ENCODE measurements at regions not wholly inside any gene's neighbourhood (a gene's known extent, or its start where the extent isn't known, plus 50 kb on each side); places are given as distances from the start of the nearest gene placed in this dataset.

DNA sequence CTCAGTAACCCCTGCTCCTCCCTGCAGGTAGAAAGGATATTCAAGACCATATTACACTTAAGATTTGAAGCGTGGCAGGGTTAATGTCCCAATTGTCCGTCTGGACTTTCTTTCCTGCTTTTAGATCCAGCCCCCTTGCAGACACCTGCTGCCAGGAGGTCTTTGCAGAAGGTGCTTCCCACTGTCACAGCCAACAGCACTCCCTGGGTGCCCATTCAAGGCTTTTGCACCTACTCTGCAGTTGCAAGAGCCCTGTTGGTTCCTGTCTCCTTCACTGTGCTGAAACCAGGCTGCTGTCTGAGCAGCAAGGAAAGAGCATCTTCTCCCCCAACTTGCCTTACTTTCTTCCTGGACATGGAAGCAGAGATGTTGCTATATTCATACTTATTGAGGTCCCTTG lies 1043.0 kb upstream of the POU3F3 start (continued):
- TF ChIP-seq, protein P1, sequence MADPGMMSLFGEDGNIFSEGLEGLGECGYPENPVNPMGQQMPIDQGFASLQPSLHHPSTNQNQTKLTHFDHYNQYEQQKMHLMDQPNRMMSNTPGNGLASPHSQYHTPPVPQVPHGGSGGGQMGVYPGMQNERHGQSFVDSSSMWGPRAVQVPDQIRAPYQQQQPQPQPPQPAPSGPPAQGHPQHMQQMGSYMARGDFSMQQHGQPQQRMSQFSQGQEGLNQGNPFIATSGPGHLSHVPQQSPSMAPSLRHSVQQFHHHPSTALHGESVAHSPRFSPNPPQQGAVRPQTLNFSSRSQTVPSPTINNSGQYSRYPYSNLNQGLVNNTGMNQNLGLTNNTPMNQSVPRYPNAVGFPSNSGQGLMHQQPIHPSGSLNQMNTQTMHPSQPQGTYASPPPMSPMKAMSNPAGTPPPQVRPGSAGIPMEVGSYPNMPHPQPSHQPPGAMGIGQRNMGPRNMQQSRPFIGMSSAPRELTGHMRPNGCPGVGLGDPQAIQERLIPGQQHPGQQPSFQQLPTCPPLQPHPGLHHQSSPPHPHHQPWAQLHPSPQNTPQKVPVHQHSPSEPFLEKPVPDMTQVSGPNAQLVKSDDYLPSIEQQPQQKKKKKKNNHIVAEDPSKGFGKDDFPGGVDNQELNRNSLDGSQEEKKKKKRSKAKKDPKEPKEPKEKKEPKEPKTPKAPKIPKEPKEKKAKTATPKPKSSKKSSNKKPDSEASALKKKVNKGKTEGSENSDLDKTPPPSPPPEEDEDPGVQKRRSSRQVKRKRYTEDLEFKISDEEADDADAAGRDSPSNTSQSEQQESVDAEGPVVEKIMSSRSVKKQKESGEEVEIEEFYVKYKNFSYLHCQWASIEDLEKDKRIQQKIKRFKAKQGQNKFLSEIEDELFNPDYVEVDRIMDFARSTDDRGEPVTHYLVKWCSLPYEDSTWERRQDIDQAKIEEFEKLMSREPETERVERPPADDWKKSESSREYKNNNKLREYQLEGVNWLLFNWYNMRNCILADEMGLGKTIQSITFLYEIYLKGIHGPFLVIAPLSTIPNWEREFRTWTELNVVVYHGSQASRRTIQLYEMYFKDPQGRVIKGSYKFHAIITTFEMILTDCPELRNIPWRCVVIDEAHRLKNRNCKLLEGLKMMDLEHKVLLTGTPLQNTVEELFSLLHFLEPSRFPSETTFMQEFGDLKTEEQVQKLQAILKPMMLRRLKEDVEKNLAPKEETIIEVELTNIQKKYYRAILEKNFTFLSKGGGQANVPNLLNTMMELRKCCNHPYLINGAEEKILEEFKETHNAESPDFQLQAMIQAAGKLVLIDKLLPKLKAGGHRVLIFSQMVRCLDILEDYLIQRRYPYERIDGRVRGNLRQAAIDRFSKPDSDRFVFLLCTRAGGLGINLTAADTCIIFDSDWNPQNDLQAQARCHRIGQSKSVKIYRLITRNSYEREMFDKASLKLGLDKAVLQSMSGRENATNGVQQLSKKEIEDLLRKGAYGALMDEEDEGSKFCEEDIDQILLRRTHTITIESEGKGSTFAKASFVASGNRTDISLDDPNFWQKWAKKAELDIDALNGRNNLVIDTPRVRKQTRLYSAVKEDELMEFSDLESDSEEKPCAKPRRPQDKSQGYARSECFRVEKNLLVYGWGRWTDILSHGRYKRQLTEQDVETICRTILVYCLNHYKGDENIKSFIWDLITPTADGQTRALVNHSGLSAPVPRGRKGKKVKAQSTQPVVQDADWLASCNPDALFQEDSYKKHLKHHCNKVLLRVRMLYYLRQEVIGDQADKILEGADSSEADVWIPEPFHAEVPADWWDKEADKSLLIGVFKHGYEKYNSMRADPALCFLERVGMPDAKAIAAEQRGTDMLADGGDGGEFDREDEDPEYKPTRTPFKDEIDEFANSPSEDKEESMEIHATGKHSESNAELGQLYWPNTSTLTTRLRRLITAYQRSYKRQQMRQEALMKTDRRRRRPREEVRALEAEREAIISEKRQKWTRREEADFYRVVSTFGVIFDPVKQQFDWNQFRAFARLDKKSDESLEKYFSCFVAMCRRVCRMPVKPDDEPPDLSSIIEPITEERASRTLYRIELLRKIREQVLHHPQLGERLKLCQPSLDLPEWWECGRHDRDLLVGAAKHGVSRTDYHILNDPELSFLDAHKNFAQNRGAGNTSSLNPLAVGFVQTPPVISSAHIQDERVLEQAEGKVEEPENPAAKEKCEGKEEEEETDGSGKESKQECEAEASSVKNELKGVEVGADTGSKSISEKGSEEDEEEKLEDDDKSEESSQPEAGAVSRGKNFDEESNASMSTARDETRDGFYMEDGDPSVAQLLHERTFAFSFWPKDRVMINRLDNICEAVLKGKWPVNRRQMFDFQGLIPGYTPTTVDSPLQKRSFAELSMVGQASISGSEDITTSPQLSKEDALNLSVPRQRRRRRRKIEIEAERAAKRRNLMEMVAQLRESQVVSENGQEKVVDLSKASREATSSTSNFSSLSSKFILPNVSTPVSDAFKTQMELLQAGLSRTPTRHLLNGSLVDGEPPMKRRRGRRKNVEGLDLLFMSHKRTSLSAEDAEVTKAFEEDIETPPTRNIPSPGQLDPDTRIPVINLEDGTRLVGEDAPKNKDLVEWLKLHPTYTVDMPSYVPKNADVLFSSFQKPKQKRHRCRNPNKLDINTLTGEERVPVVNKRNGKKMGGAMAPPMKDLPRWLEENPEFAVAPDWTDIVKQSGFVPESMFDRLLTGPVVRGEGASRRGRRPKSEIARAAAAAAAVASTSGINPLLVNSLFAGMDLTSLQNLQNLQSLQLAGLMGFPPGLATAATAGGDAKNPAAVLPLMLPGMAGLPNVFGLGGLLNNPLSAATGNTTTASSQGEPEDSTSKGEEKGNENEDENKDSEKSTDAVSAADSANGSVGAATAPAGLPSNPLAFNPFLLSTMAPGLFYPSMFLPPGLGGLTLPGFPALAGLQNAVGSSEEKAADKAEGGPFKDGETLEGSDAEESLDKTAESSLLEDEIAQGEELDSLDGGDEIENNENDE (IDR thresholded peaks at IDR 0.05; ENCODE audit: insufficient replicate concordance, low read length), result no peak
- TF ChIP-seq HDAC2 (IDR thresholded peaks at IDR 0.05; ENCODE audit: borderline replicate concordance in 1 of 2, low read depth in 2 of 2, low read length in 2 of 2) (no peak), EP300 (IDR thresholded peaks at IDR 0.05; ENCODE audit: borderline replicate concordance in 1 of 2, low read depth in 2 of 2, low read length in 2 of 2) (no peak), GTF2F1 (IDR thresholded peaks at IDR 0.05; ENCODE audit: borderline replicate concordance, low read depth, low read length) (no peak), SP4 (IDR thresholded peaks at IDR 0.05; ENCODE audit: low read length) (no peak), SP2 (IDR thresholded peaks at IDR 0.05; ENCODE audit: low read length) (no peak), RFX5 (IDR thresholded peaks at IDR 0.05; ENCODE audit: borderline replicate concordance, low read depth, low read length) (no peak), TBP (IDR thresholded peaks at IDR 0.05; ENCODE audit: low read depth, low read length) (no peak)
- TF ChIP-seq, protein P2, sequence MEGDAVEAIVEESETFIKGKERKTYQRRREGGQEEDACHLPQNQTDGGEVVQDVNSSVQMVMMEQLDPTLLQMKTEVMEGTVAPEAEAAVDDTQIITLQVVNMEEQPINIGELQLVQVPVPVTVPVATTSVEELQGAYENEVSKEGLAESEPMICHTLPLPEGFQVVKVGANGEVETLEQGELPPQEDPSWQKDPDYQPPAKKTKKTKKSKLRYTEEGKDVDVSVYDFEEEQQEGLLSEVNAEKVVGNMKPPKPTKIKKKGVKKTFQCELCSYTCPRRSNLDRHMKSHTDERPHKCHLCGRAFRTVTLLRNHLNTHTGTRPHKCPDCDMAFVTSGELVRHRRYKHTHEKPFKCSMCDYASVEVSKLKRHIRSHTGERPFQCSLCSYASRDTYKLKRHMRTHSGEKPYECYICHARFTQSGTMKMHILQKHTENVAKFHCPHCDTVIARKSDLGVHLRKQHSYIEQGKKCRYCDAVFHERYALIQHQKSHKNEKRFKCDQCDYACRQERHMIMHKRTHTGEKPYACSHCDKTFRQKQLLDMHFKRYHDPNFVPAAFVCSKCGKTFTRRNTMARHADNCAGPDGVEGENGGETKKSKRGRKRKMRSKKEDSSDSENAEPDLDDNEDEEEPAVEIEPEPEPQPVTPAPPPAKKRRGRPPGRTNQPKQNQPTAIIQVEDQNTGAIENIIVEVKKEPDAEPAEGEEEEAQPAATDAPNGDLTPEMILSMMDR (IDR thresholded peaks at IDR 0.05; ENCODE audit: control extremely low read depth in 1 of 3, insufficient read depth in 1 of 3, low read depth in 1 of 3, low read length in 3 of 3), result no peak

Measured in H1 (cell line).